GM12878 (cell line): ENCODE measurements at regions not wholly inside any gene's neighbourhood (a gene's known extent, or its start where the extent isn't known, plus 50 kb on each side); places are given as distances from the start of the nearest gene placed in this dataset.

Source experiments
- BCL11A ChIP-seq: IDR thresholded peaks from 2 replicates; pipeline ENCODE4 v1.6.1; 2011; ENCODE audit warnings: low read depth, low read length
- CBFB ChIP-seq: IDR thresholded peaks from 2 replicates; pipeline ENCODE4 v1.6.1; 2016; ENCODE audit warnings: antibody characterized with exemption, low read depth
- CBX5 ChIP-seq: sonication (generic); IDR thresholded peaks from 2 replicates; pipeline ENCODE4 v1.6.1; 2016; ENCODE audit warnings: low read depth, moderate library complexity, mild to moderate bottlenecking, inconsistent platforms
- EZH2 ChIP-seq: IDR thresholded peaks from 2 replicates; pipeline ENCODE4 v1.6.1; 2012; ENCODE audit warnings: low read depth, mild to moderate bottlenecking, control low read depth, inconsistent platforms, low read length, borderline replicate concordance; ENCODE audit not compliant: control insufficient read depth
- FOXK2 ChIP-seq: fragments of 450-650 bp; IDR thresholded peaks from 2 replicates; pipeline ENCODE4 v1.6.1; 2017; ENCODE audit warnings: mild to moderate bottlenecking, moderate library complexity
- HDAC2 ChIP-seq: fragments of 200-600 bp; sonication (generic); IDR thresholded peaks from 2 replicates; pipeline ENCODE4 v1.6.1; 2017
- NFYB ChIP-seq: IDR thresholded peaks from 2 replicates; pipeline ENCODE4 v1.6.1; 2011; ENCODE audit warnings: low read depth, mild to moderate bottlenecking, low read length, improper control_type of control experiment, moderate library complexity; ENCODE audit not compliant: insufficient read depth
- PML ChIP-seq: IDR thresholded peaks from 2 replicates; pipeline ENCODE4 v1.6.1; 2012; ENCODE audit warnings: low read length, inconsistent platforms
- RBBP5 ChIP-seq: fragments of 200-600 bp; sonication (generic); conservative IDR thresholded peaks from 2 replicates; pipeline ENCODE4 v1.6.1; 2016
- SUPT20H ChIP-seq: IDR thresholded peaks from 2 replicates; pipeline ENCODE4 v1.6.1; 2011; ENCODE audit warnings: low read depth, mild to moderate bottlenecking, low read length, moderate library complexity, borderline replicate concordance; ENCODE audit not compliant: control insufficient read depth
- ZNF207 ChIP-seq: fragments of 450-650 bp; IDR thresholded peaks from 2 replicates; pipeline ENCODE4 v1.6.1; 2014; ENCODE audit warnings: antibody characterized with exemption, mild to moderate bottlenecking, borderline replicate concordance
- TF ChIP-seq, protein P1 (sequence below): fragments of 450-650 bp; IDR thresholded peaks from 2 replicates; pipeline ENCODE4 v1.6.1; 2017; ENCODE audit warnings: mild to moderate bottlenecking, moderate library complexity
- TF ChIP-seq, protein P2 (sequence below): IDR thresholded peaks from 2 replicates; pipeline ENCODE4 v1.6.1; 2011; ENCODE audit warnings: mild to moderate bottlenecking, low read depth, low read length, moderate library complexity; ENCODE audit not compliant: insufficient replicate concordance
- TF ChIP-seq, protein P3 (sequence below): fragments of 450-650 bp; IDR thresholded peaks from 2 replicates; pipeline ENCODE4 v1.6.1; 2017; ENCODE audit warnings: mild to moderate bottlenecking
- TF ChIP-seq, protein P4 (sequence below): fragments of 450-650 bp; formaldehyde crosslinking; IDR thresholded peaks from 2 replicates; pipeline ENCODE4 v1.4.0; 2022; ENCODE audit warnings: mild to moderate bottlenecking, moderate library complexity
- TF ChIP-seq, protein P5 (sequence below): fragments of 450-650 bp; IDR thresholded peaks from 2 replicates; pipeline ENCODE4 v1.6.1; 2017; ENCODE audit warnings: borderline replicate concordance
- TF ChIP-seq, protein P6 (sequence below): IDR thresholded peaks from 2 replicates; pipeline ENCODE4 v1.6.1; 2012; ENCODE audit warnings: low read depth, low read length, improper control_type of control experiment

DNA sequence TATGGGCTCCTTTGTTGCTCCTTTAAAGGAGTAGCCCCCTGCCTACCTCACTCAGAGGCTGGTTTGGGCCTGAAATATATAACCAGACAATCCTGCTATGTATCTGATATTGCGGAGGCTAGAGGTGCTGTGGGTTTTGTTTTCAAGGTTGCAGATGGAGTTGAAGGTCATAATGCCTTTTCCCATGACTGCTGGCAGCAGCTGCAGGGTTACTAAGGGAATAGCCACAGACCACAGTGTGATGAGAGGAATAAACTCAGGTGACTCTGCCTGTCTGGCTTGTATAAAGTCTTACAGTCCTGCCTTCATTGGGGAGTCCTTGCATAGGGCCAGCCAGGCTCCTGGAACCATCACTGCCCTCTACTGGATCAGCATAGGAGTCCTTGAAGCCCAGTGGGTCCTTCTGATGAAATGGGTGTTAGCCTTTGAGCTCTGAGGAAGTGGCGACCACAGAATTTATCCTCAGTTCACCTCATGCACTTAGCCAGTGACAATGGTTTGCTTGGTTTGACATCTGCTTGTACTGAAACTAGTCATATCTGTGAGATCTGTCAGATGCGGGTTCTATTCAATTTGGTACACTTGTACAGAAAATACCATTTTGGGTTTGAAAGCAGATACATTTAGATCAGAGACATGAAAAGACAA lies 174.4 kb upstream of the HMCN1 start (continued):
- TF ChIP-seq, protein P1, sequence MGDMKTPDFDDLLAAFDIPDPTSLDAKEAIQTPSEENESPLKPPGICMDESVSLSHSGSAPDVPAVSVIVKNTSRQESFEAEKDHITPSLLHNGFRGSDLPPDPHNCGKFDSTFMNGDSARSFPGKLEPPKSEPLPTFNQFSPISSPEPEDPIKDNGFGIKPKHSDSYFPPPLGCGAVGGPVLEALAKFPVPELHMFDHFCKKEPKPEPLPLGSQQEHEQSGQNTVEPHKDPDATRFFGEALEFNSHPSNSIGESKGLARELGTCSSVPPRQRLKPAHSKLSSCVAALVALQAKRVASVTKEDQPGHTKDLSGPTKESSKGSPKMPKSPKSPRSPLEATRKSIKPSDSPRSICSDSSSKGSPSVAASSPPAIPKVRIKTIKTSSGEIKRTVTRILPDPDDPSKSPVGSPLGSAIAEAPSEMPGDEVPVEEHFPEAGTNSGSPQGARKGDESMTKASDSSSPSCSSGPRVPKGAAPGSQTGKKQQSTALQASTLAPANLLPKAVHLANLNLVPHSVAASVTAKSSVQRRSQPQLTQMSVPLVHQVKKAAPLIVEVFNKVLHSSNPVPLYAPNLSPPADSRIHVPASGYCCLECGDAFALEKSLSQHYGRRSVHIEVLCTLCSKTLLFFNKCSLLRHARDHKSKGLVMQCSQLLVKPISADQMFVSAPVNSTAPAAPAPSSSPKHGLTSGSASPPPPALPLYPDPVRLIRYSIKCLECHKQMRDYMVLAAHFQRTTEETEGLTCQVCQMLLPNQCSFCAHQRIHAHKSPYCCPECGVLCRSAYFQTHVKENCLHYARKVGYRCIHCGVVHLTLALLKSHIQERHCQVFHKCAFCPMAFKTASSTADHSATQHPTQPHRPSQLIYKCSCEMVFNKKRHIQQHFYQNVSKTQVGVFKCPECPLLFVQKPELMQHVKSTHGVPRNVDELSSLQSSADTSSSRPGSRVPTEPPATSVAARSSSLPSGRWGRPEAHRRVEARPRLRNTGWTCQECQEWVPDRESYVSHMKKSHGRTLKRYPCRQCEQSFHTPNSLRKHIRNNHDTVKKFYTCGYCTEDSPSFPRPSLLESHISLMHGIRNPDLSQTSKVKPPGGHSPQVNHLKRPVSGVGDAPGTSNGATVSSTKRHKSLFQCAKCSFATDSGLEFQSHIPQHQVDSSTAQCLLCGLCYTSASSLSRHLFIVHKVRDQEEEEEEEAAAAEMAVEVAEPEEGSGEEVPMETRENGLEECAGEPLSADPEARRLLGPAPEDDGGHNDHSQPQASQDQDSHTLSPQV, result no peak
- TF ChIP-seq PML (no peak), RBBP5 (no peak), EZH2 (no peak), CBFB (peak; percentile 38; the same call in 1 of the 2 replicates), BCL11A (peak; percentile 51; the same call in 1 of the 2 replicates), NFYB (no peak), CBX5 (no peak), ZNF207 (no peak), SUPT20H (no peak), HDAC2 (no peak), FOXK2 (no peak)
- TF ChIP-seq, protein P2, sequence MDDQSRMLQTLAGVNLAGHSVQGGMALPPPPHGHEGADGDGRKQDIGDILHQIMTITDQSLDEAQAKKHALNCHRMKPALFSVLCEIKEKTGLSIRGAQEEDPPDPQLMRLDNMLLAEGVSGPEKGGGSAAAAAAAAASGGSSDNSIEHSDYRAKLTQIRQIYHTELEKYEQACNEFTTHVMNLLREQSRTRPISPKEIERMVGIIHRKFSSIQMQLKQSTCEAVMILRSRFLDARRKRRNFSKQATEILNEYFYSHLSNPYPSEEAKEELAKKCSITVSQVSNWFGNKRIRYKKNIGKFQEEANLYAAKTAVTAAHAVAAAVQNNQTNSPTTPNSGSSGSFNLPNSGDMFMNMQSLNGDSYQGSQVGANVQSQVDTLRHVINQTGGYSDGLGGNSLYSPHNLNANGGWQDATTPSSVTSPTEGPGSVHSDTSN, result no peak
- TF ChIP-seq, protein P3, sequence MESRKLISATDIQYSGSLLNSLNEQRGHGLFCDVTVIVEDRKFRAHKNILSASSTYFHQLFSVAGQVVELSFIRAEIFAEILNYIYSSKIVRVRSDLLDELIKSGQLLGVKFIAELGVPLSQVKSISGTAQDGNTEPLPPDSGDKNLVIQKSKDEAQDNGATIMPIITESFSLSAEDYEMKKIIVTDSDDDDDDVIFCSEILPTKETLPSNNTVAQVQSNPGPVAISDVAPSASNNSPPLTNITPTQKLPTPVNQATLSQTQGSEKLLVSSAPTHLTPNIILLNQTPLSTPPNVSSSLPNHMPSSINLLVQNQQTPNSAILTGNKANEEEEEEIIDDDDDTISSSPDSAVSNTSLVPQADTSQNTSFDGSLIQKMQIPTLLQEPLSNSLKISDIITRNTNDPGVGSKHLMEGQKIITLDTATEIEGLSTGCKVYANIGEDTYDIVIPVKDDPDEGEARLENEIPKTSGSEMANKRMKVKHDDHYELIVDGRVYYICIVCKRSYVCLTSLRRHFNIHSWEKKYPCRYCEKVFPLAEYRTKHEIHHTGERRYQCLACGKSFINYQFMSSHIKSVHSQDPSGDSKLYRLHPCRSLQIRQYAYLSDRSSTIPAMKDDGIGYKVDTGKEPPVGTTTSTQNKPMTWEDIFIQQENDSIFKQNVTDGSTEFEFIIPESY, result no peak
- TF ChIP-seq, protein P4, sequence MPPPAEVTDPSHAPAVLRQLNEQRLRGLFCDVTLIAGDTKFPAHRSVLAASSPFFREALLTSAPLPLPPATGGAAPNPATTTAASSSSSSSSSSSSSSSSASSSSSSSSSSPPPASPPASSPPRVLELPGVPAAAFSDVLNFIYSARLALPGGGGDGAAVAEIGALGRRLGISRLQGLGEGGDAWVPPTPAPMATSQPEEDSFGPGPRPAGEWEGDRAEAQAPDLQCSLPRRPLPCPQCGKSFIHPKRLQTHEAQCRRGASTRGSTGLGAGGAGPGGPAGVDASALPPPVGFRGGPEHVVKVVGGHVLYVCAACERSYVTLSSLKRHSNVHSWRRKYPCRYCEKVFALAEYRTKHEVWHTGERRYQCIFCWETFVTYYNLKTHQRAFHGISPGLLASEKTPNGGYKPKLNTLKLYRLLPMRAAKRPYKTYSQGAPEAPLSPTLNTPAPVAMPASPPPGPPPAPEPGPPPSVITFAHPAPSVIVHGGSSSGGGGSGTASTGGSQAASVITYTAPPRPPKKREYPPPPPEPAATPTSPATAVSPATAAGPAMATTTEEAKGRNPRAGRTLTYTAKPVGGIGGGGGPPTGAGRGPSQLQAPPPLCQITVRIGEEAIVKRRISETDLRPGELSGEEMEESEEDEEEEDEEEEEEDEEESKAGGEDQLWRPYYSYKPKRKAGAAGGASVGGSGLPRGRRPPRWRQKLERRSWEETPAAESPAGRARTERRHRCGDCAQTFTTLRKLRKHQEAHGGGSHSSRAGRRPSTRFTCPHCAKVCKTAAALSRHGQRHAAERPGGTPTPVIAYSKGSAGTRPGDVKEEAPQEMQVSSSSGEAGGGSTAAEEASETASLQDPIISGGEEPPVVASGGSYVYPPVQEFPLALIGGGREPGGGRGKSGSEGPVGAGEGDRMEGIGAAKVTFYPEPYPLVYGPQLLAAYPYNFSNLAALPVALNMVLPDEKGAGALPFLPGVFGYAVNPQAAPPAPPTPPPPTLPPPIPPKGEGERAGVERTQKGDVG (CRISPR knock-in tag), result no peak
- TF ChIP-seq, protein P5, sequence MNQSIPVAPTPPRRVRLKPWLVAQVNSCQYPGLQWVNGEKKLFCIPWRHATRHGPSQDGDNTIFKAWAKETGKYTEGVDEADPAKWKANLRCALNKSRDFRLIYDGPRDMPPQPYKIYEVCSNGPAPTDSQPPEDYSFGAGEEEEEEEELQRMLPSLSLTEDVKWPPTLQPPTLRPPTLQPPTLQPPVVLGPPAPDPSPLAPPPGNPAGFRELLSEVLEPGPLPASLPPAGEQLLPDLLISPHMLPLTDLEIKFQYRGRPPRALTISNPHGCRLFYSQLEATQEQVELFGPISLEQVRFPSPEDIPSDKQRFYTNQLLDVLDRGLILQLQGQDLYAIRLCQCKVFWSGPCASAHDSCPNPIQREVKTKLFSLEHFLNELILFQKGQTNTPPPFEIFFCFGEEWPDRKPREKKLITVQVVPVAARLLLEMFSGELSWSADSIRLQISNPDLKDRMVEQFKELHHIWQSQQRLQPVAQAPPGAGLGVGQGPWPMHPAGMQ, result no peak
- TF ChIP-seq, protein P6, sequence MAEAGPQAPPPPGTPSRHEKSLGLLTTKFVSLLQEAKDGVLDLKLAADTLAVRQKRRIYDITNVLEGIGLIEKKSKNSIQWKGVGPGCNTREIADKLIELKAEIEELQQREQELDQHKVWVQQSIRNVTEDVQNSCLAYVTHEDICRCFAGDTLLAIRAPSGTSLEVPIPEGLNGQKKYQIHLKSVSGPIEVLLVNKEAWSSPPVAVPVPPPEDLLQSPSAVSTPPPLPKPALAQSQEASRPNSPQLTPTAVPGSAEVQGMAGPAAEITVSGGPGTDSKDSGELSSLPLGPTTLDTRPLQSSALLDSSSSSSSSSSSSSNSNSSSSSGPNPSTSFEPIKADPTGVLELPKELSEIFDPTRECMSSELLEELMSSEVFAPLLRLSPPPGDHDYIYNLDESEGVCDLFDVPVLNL, result no peak
